WTC11 (cell line): ENCODE measurements at regions not wholly inside any gene's neighbourhood (a gene's known extent, or its start where the extent isn't known, plus 50 kb on each side); places are given as distances from the start of the nearest gene placed in this dataset.
A peak's percentile ranks its signal among the peaks of the same experiment; 100 is the strongest.

ENCODE experiments used
- ATAC-seq: fragments of 200-7000 bp; cut with Tn5 transposase; 2 replicates; pipeline ENCODE4 v1.10.0; 2021; ENCODE audit warnings: mild to moderate bottlenecking, moderate library complexity
- CTCF ChIA-PET: fragments of 300-600 bp; sonication (Branson Sonifier 250); formaldehyde crosslinking; loops from one replicate; lab custom pipeline; 2021; ENCODE audit warnings: antibody characterized with exemption; lab: Charles Lee
- POLR2A ChIA-PET: fragments of 350-600 bp; sonication (Branson Sonifier 250); formaldehyde crosslinking; loops from one replicate; lab custom pipeline; 2021; ENCODE audit warnings: antibody characterized with exemption; lab: Charles Lee
- DNase-seq: peaks from one replicate; pipeline ENCODE4 v3.0.0; 2021; ENCODE audit warnings: low spot score
- H3K27ac Mint-ChIP-seq: 2 replicates; pipeline ENCODE4 v1.8.0; 2021; ENCODE audit warnings: mixed read lengths
- H3K27me3 Mint-ChIP-seq: 2 replicates; pipeline ENCODE4 v1.8.0; 2021; ENCODE audit warnings: low read depth, mild to moderate bottlenecking, moderate library complexity, mixed read lengths
- H3K36me3 Mint-ChIP-seq: 2 replicates; pipeline ENCODE4 v1.8.0; 2021; ENCODE audit warnings: mixed read lengths
- H3K4me1 Mint-ChIP-seq: 2 replicates; pipeline ENCODE4 v1.8.0; 2022; ENCODE audit warnings: mixed read lengths
- H3K4me3 Mint-ChIP-seq: 2 replicates; pipeline ENCODE4 v1.8.0; 2021; ENCODE audit warnings: mild to moderate bottlenecking, moderate library complexity, mixed read lengths
- H3K9me3 Mint-ChIP-seq: 2 replicates; pipeline ENCODE4 v1.8.0; 2021; ENCODE audit warnings: mixed read lengths
- CBFB ChIP-seq: sonication (generic); formaldehyde crosslinking; IDR thresholded peaks from 2 replicates; pipeline ENCODE4 v1.8.1; 2022; ENCODE audit warnings: mild to moderate bottlenecking, low read depth, missing genetic modification reagents
- ESRRA ChIP-seq: sonication (generic); formaldehyde crosslinking; IDR thresholded peaks from 2 replicates; pipeline ENCODE4 v1.8.1; 2022; ENCODE audit warnings: mild to moderate bottlenecking, missing genetic modification reagents, borderline replicate concordance
- FOXP1 ChIP-seq: sonication (generic); formaldehyde crosslinking; IDR thresholded peaks from 2 replicates; pipeline ENCODE4 v1.8.0; 2022; ENCODE audit warnings: missing genetic modification reagents, mild to moderate bottlenecking, moderate library complexity, borderline replicate concordance
- GRHL2 ChIP-seq: fragments of 250-450 bp; sonication (Bioruptor Pico); IDR thresholded peaks from 2 replicates; pipeline ENCODE4 v1.8.0; 2022; ENCODE audit warnings: mild to moderate bottlenecking, moderate library complexity; ENCODE audit not compliant: insufficient replicate concordance, severe bottlenecking
- GTF2I ChIP-seq: fragments of 250-450 bp; sonication (Bioruptor Pico); conservative IDR thresholded peaks from 2 replicates; pipeline ENCODE4 v1.4.0; 2021; ENCODE audit warnings: mild to moderate bottlenecking
- HMGA2 ChIP-seq: fragments of 250-450 bp; sonication (Bioruptor Pico); IDR thresholded peaks from 2 replicates; pipeline ENCODE4 v1.4.0; 2021; ENCODE audit warnings: mild to moderate bottlenecking, moderate library complexity
- JAZF1 ChIP-seq: fragments of 250-450 bp; sonication (Bioruptor Pico); IDR thresholded peaks from 2 replicates; pipeline ENCODE4 v1.9.0; 2021; ENCODE audit warnings: moderate library complexity, mild to moderate bottlenecking, inconsistent platforms
- MYBL2 ChIP-seq: sonication (generic); formaldehyde crosslinking; IDR thresholded peaks from 2 replicates; pipeline ENCODE4 v1.8.1; 2023; ENCODE audit warnings: mild to moderate bottlenecking, moderate library complexity, missing genetic modification reagents
- NR2C2 ChIP-seq: sonication (generic); formaldehyde crosslinking; IDR thresholded peaks from 2 replicates; pipeline ENCODE4 v1.8.0; 2022; ENCODE audit warnings: mild to moderate bottlenecking, missing genetic modification reagents
- OVOL2 ChIP-seq: fragments of 250-450 bp; sonication (Bioruptor Pico); IDR thresholded peaks from 2 replicates; pipeline ENCODE4 v1.9.0; 2021; ENCODE audit warnings: mild to moderate bottlenecking, borderline replicate concordance
- PRRX2 ChIP-seq: fragments of 250-450 bp; sonication (Bioruptor Pico); IDR thresholded peaks from 2 replicates; pipeline ENCODE4 v1.8.0; 2021; ENCODE audit warnings: mild to moderate bottlenecking
- TCF7 ChIP-seq: sonication (generic); formaldehyde crosslinking; IDR thresholded peaks from 2 replicates; pipeline ENCODE4 v1.8.0; 2022; ENCODE audit warnings: mild to moderate bottlenecking, low read depth, missing genetic modification reagents, moderate library complexity
- ZBTB21 ChIP-seq: sonication (generic); formaldehyde crosslinking; IDR thresholded peaks from 2 replicates; pipeline ENCODE4 v1.8.1; 2023; ENCODE audit warnings: mild to moderate bottlenecking, missing genetic modification reagents, borderline replicate concordance
- ZNF232 ChIP-seq: sonication (generic); formaldehyde crosslinking; IDR thresholded peaks from 2 replicates; pipeline ENCODE4 v1.8.0; 2022; ENCODE audit warnings: mild to moderate bottlenecking, missing genetic modification reagents
- ZNF423 ChIP-seq: fragments of 250-450 bp; sonication (Bioruptor Pico); IDR thresholded peaks from 2 replicates; pipeline ENCODE4 v2.1.2; 2022; ENCODE audit warnings: mild to moderate bottlenecking, moderate library complexity
- TF ChIP-seq, protein P1 (sequence below): sonication (generic); formaldehyde crosslinking; IDR thresholded peaks from 2 replicates; pipeline ENCODE4 v1.8.1; 2023; ENCODE audit warnings: mild to moderate bottlenecking, missing genetic modification reagents
- TF ChIP-seq, protein P2 (sequence below): sonication (generic); formaldehyde crosslinking; IDR thresholded peaks from 2 replicates; pipeline ENCODE4 v1.8.1; 2023; ENCODE audit warnings: mild to moderate bottlenecking, missing genetic modification reagents, moderate library complexity
- TF ChIP-seq, protein P3 (sequence below): sonication (generic); formaldehyde crosslinking; IDR thresholded peaks from 2 replicates; pipeline ENCODE4 v1.8.1; 2023; ENCODE audit warnings: mild to moderate bottlenecking, missing genetic modification reagents, moderate library complexity
- TF ChIP-seq, protein P4 (sequence below): fragments of 250-450 bp; sonication (Bioruptor Pico); IDR thresholded peaks from 2 replicates; pipeline ENCODE4 v1.9.0; 2021; ENCODE audit warnings: mild to moderate bottlenecking, borderline replicate concordance
- TF ChIP-seq, protein P5 (sequence below): fragments of 250-450 bp; sonication (Bioruptor Pico); IDR thresholded peaks from 2 replicates; pipeline ENCODE4 v1.8.0; 2021; ENCODE audit warnings: mild to moderate bottlenecking
- TF ChIP-seq, protein P6 (sequence below): sonication (generic); formaldehyde crosslinking; IDR thresholded peaks from 2 replicates; pipeline ENCODE4 v1.8.1; 2023; ENCODE audit warnings: mild to moderate bottlenecking, missing genetic modification reagents
- TF ChIP-seq, protein P7 (sequence below): sonication (generic); formaldehyde crosslinking; IDR thresholded peaks from 2 replicates; pipeline ENCODE4 v1.8.0; 2022; ENCODE audit warnings: mild to moderate bottlenecking, missing genetic modification reagents

DNA sequence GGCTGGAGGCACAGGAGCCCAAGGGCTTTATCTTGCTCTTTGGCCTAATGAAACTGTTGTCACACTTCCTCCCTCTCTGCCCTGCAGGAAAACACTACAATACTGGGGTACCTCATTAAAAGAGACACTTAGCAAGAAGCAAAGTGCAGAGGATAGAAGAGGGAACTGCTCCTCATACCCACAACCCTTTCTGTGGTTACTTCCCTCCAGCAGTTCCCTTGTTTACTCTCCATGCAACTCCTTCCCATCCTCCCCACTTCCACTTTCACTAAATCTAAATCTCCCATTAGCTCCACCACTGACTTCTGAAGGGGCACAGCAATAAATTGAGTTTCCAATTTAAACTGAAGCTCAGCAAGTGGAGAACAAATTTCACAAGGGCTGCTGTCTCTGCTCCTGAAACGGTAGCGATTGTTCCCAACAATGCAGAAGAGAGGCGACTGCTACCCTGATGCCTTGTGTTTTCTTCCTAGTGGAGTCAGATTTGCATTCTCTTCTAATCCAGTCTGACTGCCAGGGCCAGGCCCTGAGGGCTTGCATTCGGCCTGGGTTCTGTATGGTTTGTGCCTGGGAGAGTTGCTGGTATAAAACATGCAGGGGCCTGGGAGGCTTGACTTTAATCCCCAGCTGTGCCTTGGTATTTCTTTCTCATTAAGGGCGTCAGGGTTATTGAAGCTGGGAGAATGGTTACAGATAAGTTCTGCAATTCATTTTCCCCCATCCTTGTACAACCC is 454.7 kb downstream of the TFAP2B start:
- H3K36me3 Mint-ChIP-seq: no peaks in the 10 kb centered on the region
- CTCF ChIA-PET: no interaction called here
- POLR2A ChIA-PET: no interaction called here
- TF ChIP-seq TCF7 (CRISPR knock-in tag) (no peak), GTF2I (no peak), ZNF232 (CRISPR knock-in tag) (no peak), JAZF1 (no peak), PRRX2 (CRISPR knock-in tag) (no peak), ZNF423 (CRISPR knock-in tag) (no peak), HMGA2 (CRISPR knock-in tag) (no peak), MYBL2 (no peak), GRHL2 (CRISPR knock-in tag) (no peak)
- TF ChIP-seq, protein P1, sequence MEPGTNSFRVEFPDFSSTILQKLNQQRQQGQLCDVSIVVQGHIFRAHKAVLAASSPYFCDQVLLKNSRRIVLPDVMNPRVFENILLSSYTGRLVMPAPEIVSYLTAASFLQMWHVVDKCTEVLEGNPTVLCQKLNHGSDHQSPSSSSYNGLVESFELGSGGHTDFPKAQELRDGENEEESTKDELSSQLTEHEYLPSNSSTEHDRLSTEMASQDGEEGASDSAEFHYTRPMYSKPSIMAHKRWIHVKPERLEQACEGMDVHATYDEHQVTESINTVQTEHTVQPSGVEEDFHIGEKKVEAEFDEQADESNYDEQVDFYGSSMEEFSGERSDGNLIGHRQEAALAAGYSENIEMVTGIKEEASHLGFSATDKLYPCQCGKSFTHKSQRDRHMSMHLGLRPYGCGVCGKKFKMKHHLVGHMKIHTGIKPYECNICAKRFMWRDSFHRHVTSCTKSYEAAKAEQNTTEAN (CRISPR knock-in tag): no peak
- no peaks in the 10 kb centered on the region for H3K9me3 Mint-ChIP-seq
- H3K4me1 Mint-ChIP-seq: peaks cover 11% of the 10 kb centered on the region
- H3K4me3 Mint-ChIP-seq: no peak overlapping the region
- DNase-seq (peak; percentile 24), ATAC-seq (peak; percentile 87)
- no peaks in the 10 kb centered on the region for H3K27me3 Mint-ChIP-seq
- H3K27ac Mint-ChIP-seq: no peak overlapping the region

DNA sequence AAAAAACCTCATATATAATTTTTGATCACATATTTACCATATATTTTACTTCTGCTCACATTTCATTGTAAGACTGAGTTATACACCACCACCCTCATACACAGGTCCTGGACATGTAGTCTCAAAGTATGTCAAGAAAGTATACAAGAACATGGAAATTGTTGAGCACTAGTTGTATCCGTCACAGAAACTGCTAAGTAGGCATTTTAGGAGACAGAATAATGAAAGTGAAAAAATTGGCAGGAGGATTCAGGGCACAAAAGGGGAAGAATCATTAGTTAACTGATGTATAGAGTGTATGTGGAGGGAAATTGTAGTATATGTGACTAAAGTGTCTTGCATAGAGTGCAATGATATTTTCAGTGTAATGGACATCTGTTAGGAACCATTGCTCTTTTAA is 458.8 kb downstream of the TFAP2B start:
- no peak overlapping the region for H3K27ac Mint-ChIP-seq

More for the DNA sequence above, 458.8 kb downstream of the TFAP2B start:
- Mint-ChIP-seq H3K9me3 (peaks cover 11% of the 10 kb centered on the region), H3K27me3 (no peaks in the 10 kb centered on the region), H3K4me1 (peaks cover 11% of the 10 kb centered on the region), H3K4me3 (no peak overlapping the region), H3K36me3 (no peaks in the 10 kb centered on the region)
- ChIA-PET POLR2A (no interaction called here), CTCF (no interaction called here)
- DNase-seq (no peak), ATAC-seq (no peak)
- TF ChIP-seq, protein P2, sequence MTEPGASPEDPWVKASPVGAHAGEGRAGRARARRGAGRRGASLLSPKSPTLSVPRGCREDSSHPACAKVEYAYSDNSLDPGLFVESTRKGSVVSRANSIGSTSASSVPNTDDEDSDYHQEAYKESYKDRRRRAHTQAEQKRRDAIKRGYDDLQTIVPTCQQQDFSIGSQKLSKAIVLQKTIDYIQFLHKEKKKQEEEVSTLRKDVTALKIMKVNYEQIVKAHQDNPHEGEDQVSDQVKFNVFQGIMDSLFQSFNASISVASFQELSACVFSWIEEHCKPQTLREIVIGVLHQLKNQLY (CRISPR knock-in tag): no peak
- TF ChIP-seq NR2C2 (CRISPR knock-in tag) (no peak), CBFB (CRISPR knock-in tag) (no peak), ZNF232 (CRISPR knock-in tag) (no peak), ZBTB21 (CRISPR knock-in tag) (no peak), OVOL2 (CRISPR knock-in tag) (no peak), GTF2I (no peak), FOXP1 (CRISPR knock-in tag) (no peak), ESRRA (no peak), JAZF1 (no peak)
- TF ChIP-seq, protein P3, sequence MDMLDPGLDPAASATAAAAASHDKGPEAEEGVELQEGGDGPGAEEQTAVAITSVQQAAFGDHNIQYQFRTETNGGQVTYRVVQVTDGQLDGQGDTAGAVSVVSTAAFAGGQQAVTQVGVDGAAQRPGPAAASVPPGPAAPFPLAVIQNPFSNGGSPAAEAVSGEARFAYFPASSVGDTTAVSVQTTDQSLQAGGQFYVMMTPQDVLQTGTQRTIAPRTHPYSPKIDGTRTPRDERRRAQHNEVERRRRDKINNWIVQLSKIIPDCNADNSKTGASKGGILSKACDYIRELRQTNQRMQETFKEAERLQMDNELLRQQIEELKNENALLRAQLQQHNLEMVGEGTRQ: no peak
- TF ChIP-seq, protein P4, sequence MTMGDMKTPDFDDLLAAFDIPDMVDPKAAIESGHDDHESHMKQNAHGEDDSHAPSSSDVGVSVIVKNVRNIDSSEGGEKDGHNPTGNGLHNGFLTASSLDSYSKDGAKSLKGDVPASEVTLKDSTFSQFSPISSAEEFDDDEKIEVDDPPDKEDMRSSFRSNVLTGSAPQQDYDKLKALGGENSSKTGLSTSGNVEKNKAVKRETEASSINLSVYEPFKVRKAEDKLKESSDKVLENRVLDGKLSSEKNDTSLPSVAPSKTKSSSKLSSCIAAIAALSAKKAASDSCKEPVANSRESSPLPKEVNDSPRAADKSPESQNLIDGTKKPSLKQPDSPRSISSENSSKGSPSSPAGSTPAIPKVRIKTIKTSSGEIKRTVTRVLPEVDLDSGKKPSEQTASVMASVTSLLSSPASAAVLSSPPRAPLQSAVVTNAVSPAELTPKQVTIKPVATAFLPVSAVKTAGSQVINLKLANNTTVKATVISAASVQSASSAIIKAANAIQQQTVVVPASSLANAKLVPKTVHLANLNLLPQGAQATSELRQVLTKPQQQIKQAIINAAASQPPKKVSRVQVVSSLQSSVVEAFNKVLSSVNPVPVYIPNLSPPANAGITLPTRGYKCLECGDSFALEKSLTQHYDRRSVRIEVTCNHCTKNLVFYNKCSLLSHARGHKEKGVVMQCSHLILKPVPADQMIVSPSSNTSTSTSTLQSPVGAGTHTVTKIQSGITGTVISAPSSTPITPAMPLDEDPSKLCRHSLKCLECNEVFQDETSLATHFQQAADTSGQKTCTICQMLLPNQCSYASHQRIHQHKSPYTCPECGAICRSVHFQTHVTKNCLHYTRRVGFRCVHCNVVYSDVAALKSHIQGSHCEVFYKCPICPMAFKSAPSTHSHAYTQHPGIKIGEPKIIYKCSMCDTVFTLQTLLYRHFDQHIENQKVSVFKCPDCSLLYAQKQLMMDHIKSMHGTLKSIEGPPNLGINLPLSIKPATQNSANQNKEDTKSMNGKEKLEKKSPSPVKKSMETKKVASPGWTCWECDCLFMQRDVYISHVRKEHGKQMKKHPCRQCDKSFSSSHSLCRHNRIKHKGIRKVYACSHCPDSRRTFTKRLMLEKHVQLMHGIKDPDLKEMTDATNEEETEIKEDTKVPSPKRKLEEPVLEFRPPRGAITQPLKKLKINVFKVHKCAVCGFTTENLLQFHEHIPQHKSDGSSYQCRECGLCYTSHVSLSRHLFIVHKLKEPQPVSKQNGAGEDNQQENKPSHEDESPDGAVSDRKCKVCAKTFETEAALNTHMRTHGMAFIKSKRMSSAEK (CRISPR knock-in tag): no peak
- TF ChIP-seq, protein P5, sequence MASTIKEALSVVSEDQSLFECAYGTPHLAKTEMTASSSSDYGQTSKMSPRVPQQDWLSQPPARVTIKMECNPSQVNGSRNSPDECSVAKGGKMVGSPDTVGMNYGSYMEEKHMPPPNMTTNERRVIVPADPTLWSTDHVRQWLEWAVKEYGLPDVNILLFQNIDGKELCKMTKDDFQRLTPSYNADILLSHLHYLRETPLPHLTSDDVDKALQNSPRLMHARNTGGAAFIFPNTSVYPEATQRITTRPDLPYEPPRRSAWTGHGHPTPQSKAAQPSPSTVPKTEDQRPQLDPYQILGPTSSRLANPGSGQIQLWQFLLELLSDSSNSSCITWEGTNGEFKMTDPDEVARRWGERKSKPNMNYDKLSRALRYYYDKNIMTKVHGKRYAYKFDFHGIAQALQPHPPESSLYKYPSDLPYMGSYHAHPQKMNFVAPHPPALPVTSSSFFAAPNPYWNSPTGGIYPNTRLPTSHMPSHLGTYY (CRISPR knock-in tag): no peak
- TF ChIP-seq, protein P6, sequence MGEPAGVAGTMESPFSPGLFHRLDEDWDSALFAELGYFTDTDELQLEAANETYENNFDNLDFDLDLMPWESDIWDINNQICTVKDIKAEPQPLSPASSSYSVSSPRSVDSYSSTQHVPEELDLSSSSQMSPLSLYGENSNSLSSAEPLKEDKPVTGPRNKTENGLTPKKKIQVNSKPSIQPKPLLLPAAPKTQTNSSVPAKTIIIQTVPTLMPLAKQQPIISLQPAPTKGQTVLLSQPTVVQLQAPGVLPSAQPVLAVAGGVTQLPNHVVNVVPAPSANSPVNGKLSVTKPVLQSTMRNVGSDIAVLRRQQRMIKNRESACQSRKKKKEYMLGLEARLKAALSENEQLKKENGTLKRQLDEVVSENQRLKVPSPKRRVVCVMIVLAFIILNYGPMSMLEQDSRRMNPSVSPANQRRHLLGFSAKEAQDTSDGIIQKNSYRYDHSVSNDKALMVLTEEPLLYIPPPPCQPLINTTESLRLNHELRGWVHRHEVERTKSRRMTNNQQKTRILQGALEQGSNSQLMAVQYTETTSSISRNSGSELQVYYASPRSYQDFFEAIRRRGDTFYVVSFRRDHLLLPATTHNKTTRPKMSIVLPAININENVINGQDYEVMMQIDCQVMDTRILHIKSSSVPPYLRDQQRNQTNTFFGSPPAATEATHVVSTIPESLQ (CRISPR knock-in tag): no peak
- TF ChIP-seq, protein P7, sequence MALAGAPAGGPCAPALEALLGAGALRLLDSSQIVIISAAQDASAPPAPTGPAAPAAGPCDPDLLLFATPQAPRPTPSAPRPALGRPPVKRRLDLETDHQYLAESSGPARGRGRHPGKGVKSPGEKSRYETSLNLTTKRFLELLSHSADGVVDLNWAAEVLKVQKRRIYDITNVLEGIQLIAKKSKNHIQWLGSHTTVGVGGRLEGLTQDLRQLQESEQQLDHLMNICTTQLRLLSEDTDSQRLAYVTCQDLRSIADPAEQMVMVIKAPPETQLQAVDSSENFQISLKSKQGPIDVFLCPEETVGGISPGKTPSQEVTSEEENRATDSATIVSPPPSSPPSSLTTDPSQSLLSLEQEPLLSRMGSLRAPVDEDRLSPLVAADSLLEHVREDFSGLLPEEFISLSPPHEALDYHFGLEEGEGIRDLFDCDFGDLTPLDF (CRISPR knock-in tag): no peak
